NB4 (cell line): ENCODE measurements at regions not wholly inside any gene's neighbourhood (a gene's known extent, or its start where the extent isn't known, plus 50 kb on each side); places are given as distances from the start of the nearest gene placed in this dataset.

Experiments
- MAX ChIP-seq: IDR thresholded peaks from 2 replicates; pipeline ENCODE4 v1.6.1; 2011; ENCODE audit warnings: low read depth, low read length
- POLR2A ChIP-seq: IDR thresholded peaks from 2 replicates; pipeline ENCODE4 v1.6.1; 2011; ENCODE audit warnings: mild to moderate bottlenecking; ENCODE audit not compliant: insufficient read length; ENCODE audit errors: extremely low read depth
- TF ChIP-seq, protein P1 (sequence below): IDR thresholded peaks from one replicate; pipeline ENCODE4 v1.5.1; 2012; ENCODE audit warnings: low read depth, low read length

GRCh38 chr10:124223711-124224085 lies 130.3 kb upstream of the CHST15 start:
- TF ChIP-seq, protein P1, sequence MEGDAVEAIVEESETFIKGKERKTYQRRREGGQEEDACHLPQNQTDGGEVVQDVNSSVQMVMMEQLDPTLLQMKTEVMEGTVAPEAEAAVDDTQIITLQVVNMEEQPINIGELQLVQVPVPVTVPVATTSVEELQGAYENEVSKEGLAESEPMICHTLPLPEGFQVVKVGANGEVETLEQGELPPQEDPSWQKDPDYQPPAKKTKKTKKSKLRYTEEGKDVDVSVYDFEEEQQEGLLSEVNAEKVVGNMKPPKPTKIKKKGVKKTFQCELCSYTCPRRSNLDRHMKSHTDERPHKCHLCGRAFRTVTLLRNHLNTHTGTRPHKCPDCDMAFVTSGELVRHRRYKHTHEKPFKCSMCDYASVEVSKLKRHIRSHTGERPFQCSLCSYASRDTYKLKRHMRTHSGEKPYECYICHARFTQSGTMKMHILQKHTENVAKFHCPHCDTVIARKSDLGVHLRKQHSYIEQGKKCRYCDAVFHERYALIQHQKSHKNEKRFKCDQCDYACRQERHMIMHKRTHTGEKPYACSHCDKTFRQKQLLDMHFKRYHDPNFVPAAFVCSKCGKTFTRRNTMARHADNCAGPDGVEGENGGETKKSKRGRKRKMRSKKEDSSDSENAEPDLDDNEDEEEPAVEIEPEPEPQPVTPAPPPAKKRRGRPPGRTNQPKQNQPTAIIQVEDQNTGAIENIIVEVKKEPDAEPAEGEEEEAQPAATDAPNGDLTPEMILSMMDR: no peak
- TF ChIP-seq POLR2A (no peak), MAX (no peak)
